ENCODE measurements at regions not wholly inside any gene's neighbourhood (a gene's known extent, or its start where the extent isn't known, plus 50 kb on each side); places are given as distances from the start of the nearest gene placed in this dataset.

GRCh38 chr1:60245324-60245723 is 171.8 kb upstream of the C1orf87 start:
- no peak overlapping the region for H3K4me3 ChIP-seq (ENCODE audit: low read depth, low read length)
- DNase-seq (ENCODE audit: low read depth) (no peak), FAIRE-seq (no peak)
- H3K27me3 ChIP-seq (ENCODE audit: control insufficient read depth, insufficient read depth, low read length): no peaks in the 10 kb centered on the region
- H3K36me3 ChIP-seq (ENCODE audit: control insufficient read depth, insufficient read depth, low read length): no peaks in the 10 kb centered on the region
- TF ChIP-seq CTCF (IDR thresholded peaks at IDR 0.05; ENCODE audit: insufficient read depth, low read length, severe bottlenecking): no peak

- H3K36me3 ChIP-seq (ENCODE audit: control insufficient read depth, insufficient read depth, low read length): no peaks in the 10 kb centered on the region
- no peak for TF ChIP-seq CTCF (IDR thresholded peaks at IDR 0.05; ENCODE audit: insufficient read depth, low read length, severe bottlenecking)
- DNase-seq (ENCODE audit: low read depth): no peak
- peak; percentile 28 for FAIRE-seq
- no peaks in the 10 kb centered on the region for H3K27me3 ChIP-seq (ENCODE audit: control insufficient read depth, insufficient read depth, low read length)
- H3K4me3 ChIP-seq (ENCODE audit: low read depth, low read length): no peak overlapping the region
Measured at GRCh38 chr1:60244906-60245305, 171.3 kb upstream of the C1orf87 start.

GRCh38 chr1:60235275-60235674 is 161.7 kb upstream of the C1orf87 start:
- no peaks in the 10 kb centered on the region for H3K36me3 ChIP-seq (ENCODE audit: control insufficient read depth, insufficient read depth, low read length)
- no peak overlapping the region for H3K4me3 ChIP-seq (ENCODE audit: low read depth, low read length)
- FAIRE-seq (no peak), DNase-seq (ENCODE audit: low read depth) (no peak)
- TF ChIP-seq CTCF (IDR thresholded peaks at IDR 0.05; ENCODE audit: insufficient read depth, low read length, severe bottlenecking): no peak
- no peaks in the 10 kb centered on the region for H3K27me3 ChIP-seq (ENCODE audit: control insufficient read depth, insufficient read depth, low read length)

- no peak for TF ChIP-seq CTCF (IDR thresholded peaks at IDR 0.05; ENCODE audit: insufficient read depth, low read length, severe bottlenecking)
- no peaks in the 10 kb centered on the region for H3K27me3 ChIP-seq (ENCODE audit: control insufficient read depth, insufficient read depth, low read length)
- no peak for FAIRE-seq
- H3K4me3 ChIP-seq (ENCODE audit: low read depth, low read length): no peak overlapping the region
- DNase-seq (ENCODE audit: low read depth): peak; percentile 5
- no peaks in the 10 kb centered on the region for H3K36me3 ChIP-seq (ENCODE audit: control insufficient read depth, insufficient read depth, low read length)
Measured at GRCh38 chr1:60234776-60235175, 161.2 kb upstream of the C1orf87 start.

- Histone ChIP-seq H3K27me3 (ENCODE audit: control insufficient read depth, insufficient read depth, low read length) (no peaks in the 10 kb centered on the region), H3K36me3 (ENCODE audit: control insufficient read depth, insufficient read depth, low read length) (no peaks in the 10 kb centered on the region), H3K4me3 (ENCODE audit: low read depth, low read length) (no peak overlapping the region)
- no peak for TF ChIP-seq CTCF (IDR thresholded peaks at IDR 0.05; ENCODE audit: insufficient read depth, low read length, severe bottlenecking)
- FAIRE-seq: no peak
- no peak for DNase-seq (ENCODE audit: low read depth)
Measured at GRCh38 chr1:60229821-60230220, 156.3 kb upstream of the C1orf87 start.

- FAIRE-seq (no peak), DNase-seq (ENCODE audit: low read depth) (peak; percentile 79)
- TF ChIP-seq CTCF (IDR thresholded peaks at IDR 0.05; ENCODE audit: insufficient read depth, low read length, severe bottlenecking): no peak
- Histone ChIP-seq H3K4me3 (ENCODE audit: low read depth, low read length) (no peak overlapping the region), H3K27me3 (ENCODE audit: control insufficient read depth, insufficient read depth, low read length) (no peaks in the 10 kb centered on the region), H3K36me3 (ENCODE audit: control insufficient read depth, insufficient read depth, low read length) (no peaks in the 10 kb centered on the region)
Measured at GRCh38 chr1:60228041-60228491, 154.5 kb upstream of the C1orf87 start.

Data from bronchial epithelial cell (primary cell).